IMR-90 (cell line): ENCODE measurements at regions not wholly inside any gene's neighbourhood (a gene's known extent, or its start where the extent isn't known, plus 50 kb on each side); places are given as distances from the start of the nearest gene placed in this dataset.
A peak's percentile ranks its signal among the peaks of the same experiment; 100 is the strongest.

Experiments
- ATAC-seq: fragments of 200-7000 bp; cut with Tn5 transposase; 2 replicates; pipeline ENCODE4 v1.9.1; 2020; ENCODE audit warnings: low read depth, mild to moderate bottlenecking, moderate library complexity
- BruUV-seq: library from RNA; stranded (reverse); fragments of 400-500 nt; replicated peaks from 2 replicates; lab custom pipeline; 2021; lab: Mats Ljungman, UMichigan
- CTCF ChIA-PET: fragments of 300-600 bp; formaldehyde crosslinking; extraction: SDS; loops from one replicate; lab custom pipeline; 2021; ENCODE audit warnings: antibody characterized with exemption; lab: Yijun Ruan, JAX
- POLR2A ChIA-PET: fragments of 300-600 bp; sonication (Branson Sonifier 250); formaldehyde crosslinking; loops from one replicate; lab custom pipeline; 2022; ENCODE audit warnings: antibody characterized with exemption; ENCODE audit not compliant: unreplicated experiment; lab: Charles Lee
- DNase-seq: peaks from one replicate; pipeline ENCODE4 v3.0.0; 2013
- H2AFZ ChIP-seq: replicated peaks from 2 replicates; pipeline ENCODE3; 2013; ENCODE audit warnings: low read length, mild to moderate bottlenecking; ENCODE audit not compliant: poor library complexity
- H2AK5ac ChIP-seq: 2 replicates; pipeline ENCODE4 v1.6.1; 2013; ENCODE audit warnings: low read depth, low read length, inconsistent platforms
- H2AK9ac ChIP-seq: replicated peaks from 2 replicates; pipeline ENCODE3; 2013; ENCODE audit warnings: mild to moderate bottlenecking, low read depth, low read length, moderate library complexity; ENCODE audit not compliant: poor library complexity
- H2BK120ac ChIP-seq: 2 replicates; pipeline ENCODE4 v1.6.1; 2013; ENCODE audit warnings: low read depth, low read length, inconsistent platforms
- H2BK15ac ChIP-seq: 3 replicates; pipeline ENCODE4 v1.6.1; 2013; ENCODE audit warnings: low read depth, low read length, inconsistent platforms
- H2BK20ac ChIP-seq: 2 replicates; pipeline ENCODE4 v1.6.1; 2013; ENCODE audit warnings: low read depth, mild to moderate bottlenecking, inconsistent platforms, low read length, moderate library complexity
- H2BK5ac ChIP-seq: 2 replicates; pipeline ENCODE4 v1.6.1; 2013; ENCODE audit warnings: mild to moderate bottlenecking, low read depth, low read length, inconsistent platforms; ENCODE audit not compliant: poor library complexity, severe bottlenecking
- H3K14ac ChIP-seq: replicated peaks from 2 replicates; pipeline ENCODE4 v1.6.1; 2013; ENCODE audit warnings: low read depth, low read length, inconsistent platforms
- H3K18ac ChIP-seq: 2 replicates; pipeline ENCODE4 v1.6.1; 2013; ENCODE audit warnings: low read depth, low read length, control low read depth
- H3K23ac ChIP-seq: 2 replicates; pipeline ENCODE4 v1.6.1; 2013; ENCODE audit warnings: low read depth, low read length, inconsistent platforms
- H3K27ac ChIP-seq: 2 replicates; pipeline ENCODE4 v1.5.1; 2013; ENCODE audit warnings: mild to moderate bottlenecking, control low read depth, low read length; ENCODE audit not compliant: insufficient read depth
- H3K27me3 ChIP-seq: 2 replicates; pipeline ENCODE4 v1.6.1; 2013; ENCODE audit warnings: low read length; ENCODE audit not compliant: control insufficient read depth, insufficient read depth
- H3K36me3 ChIP-seq: 2 replicates; pipeline ENCODE4 v1.6.1; 2013; ENCODE audit warnings: low read length, mixed read lengths; ENCODE audit not compliant: control insufficient read depth, insufficient read depth
- H3K4ac ChIP-seq: 2 replicates; pipeline ENCODE4 v1.6.1; 2013; ENCODE audit warnings: low read depth, low read length, inconsistent platforms
- H3K4me1 ChIP-seq: 2 replicates; pipeline ENCODE4 v1.6.1; 2013; ENCODE audit warnings: low read length, mixed read lengths; ENCODE audit not compliant: control insufficient read depth, insufficient read depth
- H3K4me2 ChIP-seq: 2 replicates; pipeline ENCODE4 v1.6.1; 2013; ENCODE audit warnings: low read depth, mild to moderate bottlenecking, control low read depth, low read length, moderate library complexity
- H3K4me3 ChIP-seq: 2 replicates; pipeline ENCODE4 v1.5.1; 2013; ENCODE audit warnings: low read depth, mild to moderate bottlenecking, control low read depth, low read length, moderate library complexity; ENCODE audit not compliant: insufficient read depth
- H3K56ac ChIP-seq: 2 replicates; pipeline ENCODE4 v1.6.1; 2013; ENCODE audit warnings: low read length, inconsistent platforms; ENCODE audit not compliant: insufficient read depth; ENCODE audit errors: extremely low read depth
- H3K79me1 ChIP-seq, 2 experiments: 2 replicates each; pipeline ENCODE4 v1.6.1; 2013; ENCODE audit warnings: low read length in 2 of 2, inconsistent platforms in 1 of 2, low read depth in 1 of 2
- H3K9ac ChIP-seq: 2 replicates; pipeline ENCODE4 v1.6.1; 2013; ENCODE audit warnings: low read depth, low read length, control low read depth
- H3K9me1 ChIP-seq: 2 replicates; pipeline ENCODE4 v1.6.1; 2013; ENCODE audit warnings: low read length, inconsistent platforms; ENCODE audit not compliant: insufficient read depth
- H3K9me3 ChIP-seq: 2 replicates; pipeline ENCODE4 v1.6.1; 2013; ENCODE audit warnings: low read length; ENCODE audit not compliant: control insufficient read depth, insufficient read depth
- H4K20me1 ChIP-seq: 2 replicates; pipeline ENCODE4 v1.6.1; 2013; ENCODE audit warnings: low read length, inconsistent platforms; ENCODE audit not compliant: insufficient read depth
- H4K5ac ChIP-seq: 2 replicates; pipeline ENCODE4 v1.6.1; 2013; ENCODE audit warnings: mild to moderate bottlenecking, low read depth, low read length, control low read depth
- H4K8ac ChIP-seq, 2 experiments: 2 replicates each; pipeline ENCODE4 v1.6.1; 2013; ENCODE audit warnings: low read depth in 2 of 2, low read length in 2 of 2, control low read depth in 1 of 2, inconsistent platforms in 1 of 2
- H4K91ac ChIP-seq: 2 replicates; pipeline ENCODE4 v1.6.1; 2013; ENCODE audit warnings: low read depth, low read length, inconsistent platforms; ENCODE audit not compliant: insufficient read depth
- ELK1 ChIP-seq: fragments of 150-350 bp; IDR thresholded peaks from 2 replicates; pipeline ENCODE4 v1.6.1; 2016; ENCODE audit warnings: low read depth, mild to moderate bottlenecking, low read length, moderate library complexity, borderline replicate concordance
- MAFK ChIP-seq: IDR thresholded peaks from 2 replicates; pipeline ENCODE4 v1.6.1; 2012; ENCODE audit warnings: low read depth, low read length, improper control_type of control experiment
- MAZ ChIP-seq: IDR thresholded peaks from 2 replicates; pipeline ENCODE4 v1.6.1; 2012; ENCODE audit warnings: low read depth, mild to moderate bottlenecking, low read length, improper control_type of control experiment, moderate library complexity, borderline replicate concordance
- MXI1 ChIP-seq: IDR thresholded peaks from 2 replicates; pipeline ENCODE4 v1.6.1; 2012; ENCODE audit warnings: low read depth, mild to moderate bottlenecking, low read length, moderate library complexity, borderline replicate concordance
- RCOR1 ChIP-seq: IDR thresholded peaks from 2 replicates; pipeline ENCODE4 v1.6.1; 2012; ENCODE audit warnings: mild to moderate bottlenecking, low read length, improper control_type of control experiment; ENCODE audit not compliant: insufficient replicate concordance
- WGBS, 2 experiments: methylation state at CpG; one replicate each; pipeline versions ENCODE4 v1.1.5 to v1.1.7; 2013; ENCODE audit warnings: missing lambda C conversion rate in 2 of 2; ENCODE audit not compliant: insufficient read length in 1 of 2; ENCODE audit errors: extremely low coverage in 2 of 2; 5-methylcytosine and 5-hydroxymethylcytosine counted together
- dilution Hi-C: fragments of 300-500 bp; cut with HindIII; formaldehyde crosslinking; loops from one replicate; pipeline ENCODE4 v1.14.3; 2018; ENCODE audit warnings: low sequenced_read_pairs; ENCODE audit not compliant: unreplicated experiment
- in situ Hi-C: fragments of 300-500 bp; cut with MboI; formaldehyde crosslinking; loops from 3 replicates; pipeline ENCODE4 v1.14.3; 2019; ENCODE audit warnings: low sequenced_read_pairs, inconsistent platforms, mixed read lengths
- intact Hi-C: fragments of 100-400 bp; cut with micrococcal nuclease; formaldehyde crosslinking; loops from 2 replicates; pipeline ENCODE4 v1.10.0; 2022

- H3K36me3 ChIP-seq: no peaks in the 10 kb centered on the region
- H3K27ac ChIP-seq: no peak overlapping the region
- H2BK120ac ChIP-seq: no peak overlapping the region
- H3K4me3 ChIP-seq: no peak overlapping the region
- 0 out of 3 replicates have a peak overlapping the region, but pooled peaks have one; percentile 65 for H2BK15ac ChIP-seq
- no TSS peak for BruUV-seq
- H3K79me1 ChIP-seq: peaks cover 0 to 17% of the 10 kb centered on the region in 2 experiments; a peak in 2 of 4 replicates
- H2AK5ac ChIP-seq: 0 out of 2 replicates have a peak overlapping the region, but pooled peaks have one; percentile 35
- no peak overlapping the region; the same call in 1 of the 2 replicates for H3K18ac ChIP-seq
- DNase-seq: no peak
- H3K56ac ChIP-seq: no peak overlapping the region
- POLR2A ChIA-PET: no interaction called here
- no peaks in the 10 kb centered on the region for H4K20me1 ChIP-seq
- H2AK9ac ChIP-seq: no peak overlapping the region
- H3K9ac ChIP-seq: no peak overlapping the region
- no peak overlapping the region for H2AFZ ChIP-seq
- no peak overlapping the region for H4K91ac ChIP-seq
- dilution Hi-C loops: no loop called here
- no peak overlapping the region for H3K14ac ChIP-seq
- H4K8ac ChIP-seq: peak overlapping the region in 1 of 2 experiments; percentile 24; a peak in 1 of 4 replicates
- H3K9me1 ChIP-seq: peaks cover 12% of the 10 kb centered on the region
- no peak overlapping the region; the same call in 1 of the 2 replicates for H3K4me2 ChIP-seq
- H3K23ac ChIP-seq: no peak overlapping the region
- no peak overlapping the region for H4K5ac ChIP-seq
- H3K9me3 ChIP-seq: no peaks in the 10 kb centered on the region
- intact Hi-C loops: no loop called here
- CTCF ChIA-PET: interaction anchor here (0.7 to 1.1 kb wide), 2 partner anchors 226 to 409 kb away, joined by 3 read pairs; no protein-coding TSS in a partner anchor
- H3K27me3 ChIP-seq: no peaks in the 10 kb centered on the region
- no peak for ATAC-seq
- no peak overlapping the region for H2BK20ac ChIP-seq
- H3K4ac ChIP-seq: no peak overlapping the region
- no peak overlapping the region for H2BK5ac ChIP-seq
- TF ChIP-seq MAZ (no peak), MAFK (no peak), ELK1 (no peak), RCOR1 (no peak), MXI1 (no peak)
- no CpG with 5 or more reads among the region's 4 CpGs for whole genome bisulfite sequencing, 2 experiments
- peaks cover 3% of the 10 kb centered on the region for H3K4me1 ChIP-seq
- in situ Hi-C loops: loop anchor here (10.0 kb wide), 1 partner anchor 393 kb away; no protein-coding TSS in a partner anchor
Measured at GRCh38 chr6:105997482-105997881, 88.7 kb upstream of the PRDM1 start.
